ENCODE measurements at regions not wholly inside any gene's neighbourhood (a gene's known extent, or its start where the extent isn't known, plus 50 kb on each side); places are given as distances from the start of the nearest gene placed in this dataset.

DNA sequence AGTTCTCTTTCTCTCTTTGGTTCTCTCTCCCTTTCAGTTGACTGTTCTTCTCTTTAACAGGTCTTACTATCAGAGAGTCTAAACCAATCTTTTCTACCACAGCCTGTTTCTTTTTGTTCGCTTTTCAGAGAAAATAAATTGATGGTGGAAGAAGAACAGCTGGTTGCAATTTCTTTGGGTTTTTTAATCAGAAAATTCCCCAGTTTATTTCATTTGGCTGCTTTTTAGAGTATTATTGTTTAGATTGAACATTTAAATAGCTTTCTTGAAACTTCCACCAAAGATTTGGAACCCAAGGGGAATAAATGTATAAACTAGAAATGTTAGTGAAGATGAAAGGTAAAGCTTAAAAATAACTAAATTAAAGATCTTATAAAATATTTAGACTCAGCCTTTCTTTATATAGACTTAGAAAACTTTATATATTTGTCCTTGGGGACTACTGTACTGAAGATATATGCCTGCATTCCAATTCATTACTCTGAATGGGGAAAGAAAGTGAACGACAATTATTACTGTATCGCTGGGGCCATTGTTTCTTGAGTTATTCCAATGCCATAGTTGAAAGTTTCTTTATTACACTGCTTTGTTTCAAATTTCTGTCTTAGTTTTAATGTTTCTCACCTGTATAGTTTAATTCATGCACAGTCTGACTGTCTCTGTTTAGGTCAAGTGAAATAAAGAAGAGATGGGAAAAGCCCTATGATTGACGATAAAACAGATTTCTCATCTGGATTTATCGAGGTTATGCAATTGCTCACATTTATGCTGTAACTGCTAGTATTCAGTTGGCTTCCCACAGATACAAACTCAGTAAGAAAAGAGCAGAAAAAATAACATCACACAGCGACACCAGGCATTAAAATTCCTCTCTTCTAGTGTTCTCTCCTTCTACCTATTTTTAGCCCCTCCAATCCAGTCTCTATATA lies 169.4 kb upstream of the CSNK1A1L start:
- TF ChIP-seq, protein P1, sequence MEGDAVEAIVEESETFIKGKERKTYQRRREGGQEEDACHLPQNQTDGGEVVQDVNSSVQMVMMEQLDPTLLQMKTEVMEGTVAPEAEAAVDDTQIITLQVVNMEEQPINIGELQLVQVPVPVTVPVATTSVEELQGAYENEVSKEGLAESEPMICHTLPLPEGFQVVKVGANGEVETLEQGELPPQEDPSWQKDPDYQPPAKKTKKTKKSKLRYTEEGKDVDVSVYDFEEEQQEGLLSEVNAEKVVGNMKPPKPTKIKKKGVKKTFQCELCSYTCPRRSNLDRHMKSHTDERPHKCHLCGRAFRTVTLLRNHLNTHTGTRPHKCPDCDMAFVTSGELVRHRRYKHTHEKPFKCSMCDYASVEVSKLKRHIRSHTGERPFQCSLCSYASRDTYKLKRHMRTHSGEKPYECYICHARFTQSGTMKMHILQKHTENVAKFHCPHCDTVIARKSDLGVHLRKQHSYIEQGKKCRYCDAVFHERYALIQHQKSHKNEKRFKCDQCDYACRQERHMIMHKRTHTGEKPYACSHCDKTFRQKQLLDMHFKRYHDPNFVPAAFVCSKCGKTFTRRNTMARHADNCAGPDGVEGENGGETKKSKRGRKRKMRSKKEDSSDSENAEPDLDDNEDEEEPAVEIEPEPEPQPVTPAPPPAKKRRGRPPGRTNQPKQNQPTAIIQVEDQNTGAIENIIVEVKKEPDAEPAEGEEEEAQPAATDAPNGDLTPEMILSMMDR (IDR thresholded peaks at IDR 0.05 in 2 of 3, conservative IDR thresholded peaks at IDR 0.05 in 1 of 3; ENCODE audit: borderline replicate concordance in 1 of 3, insufficient read depth in 1 of 3, low read depth in 2 of 3, low read length in 2 of 3), result no peak
- TF ChIP-seq, protein P2, sequence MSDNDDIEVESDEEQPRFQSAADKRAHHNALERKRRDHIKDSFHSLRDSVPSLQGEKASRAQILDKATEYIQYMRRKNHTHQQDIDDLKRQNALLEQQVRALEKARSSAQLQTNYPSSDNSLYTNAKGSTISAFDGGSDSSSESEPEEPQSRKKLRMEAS (IDR thresholded peaks at IDR 0.05), result no peak
- TF ChIP-seq JUND (IDR thresholded peaks at IDR 0.05) (no peak), POLR2AphosphoS5 (IDR thresholded peaks at IDR 0.05; ENCODE audit: low read depth, low read length) (no peak), POLR2A (IDR thresholded peaks at IDR 0.05; ENCODE audit: borderline replicate concordance, extremely low read depth, insufficient read depth, insufficient read length) (no peak), EZH2 (IDR thresholded peaks at IDR 0.05) (no peak), CBX3 (IDR thresholded peaks at IDR 0.05; ENCODE audit: low read depth) (no peak), SRF (IDR thresholded peaks at IDR 0.05; ENCODE audit: low read depth) (no peak), RAD21 (IDR thresholded peaks at IDR 0.05; ENCODE audit: low read depth) (no peak), EGR1 (IDR thresholded peaks at IDR 0.05; ENCODE audit: low read depth) (no peak), FOSL1 (IDR thresholded peaks at IDR 0.05; ENCODE audit: low read depth) (no peak)

All from HCT116 (cell line).